ENCODE measurements at regions not wholly inside any gene's neighbourhood (a gene's known extent, or its start where the extent isn't known, plus 50 kb on each side); places are given as distances from the start of the nearest gene placed in this dataset.

DNA sequence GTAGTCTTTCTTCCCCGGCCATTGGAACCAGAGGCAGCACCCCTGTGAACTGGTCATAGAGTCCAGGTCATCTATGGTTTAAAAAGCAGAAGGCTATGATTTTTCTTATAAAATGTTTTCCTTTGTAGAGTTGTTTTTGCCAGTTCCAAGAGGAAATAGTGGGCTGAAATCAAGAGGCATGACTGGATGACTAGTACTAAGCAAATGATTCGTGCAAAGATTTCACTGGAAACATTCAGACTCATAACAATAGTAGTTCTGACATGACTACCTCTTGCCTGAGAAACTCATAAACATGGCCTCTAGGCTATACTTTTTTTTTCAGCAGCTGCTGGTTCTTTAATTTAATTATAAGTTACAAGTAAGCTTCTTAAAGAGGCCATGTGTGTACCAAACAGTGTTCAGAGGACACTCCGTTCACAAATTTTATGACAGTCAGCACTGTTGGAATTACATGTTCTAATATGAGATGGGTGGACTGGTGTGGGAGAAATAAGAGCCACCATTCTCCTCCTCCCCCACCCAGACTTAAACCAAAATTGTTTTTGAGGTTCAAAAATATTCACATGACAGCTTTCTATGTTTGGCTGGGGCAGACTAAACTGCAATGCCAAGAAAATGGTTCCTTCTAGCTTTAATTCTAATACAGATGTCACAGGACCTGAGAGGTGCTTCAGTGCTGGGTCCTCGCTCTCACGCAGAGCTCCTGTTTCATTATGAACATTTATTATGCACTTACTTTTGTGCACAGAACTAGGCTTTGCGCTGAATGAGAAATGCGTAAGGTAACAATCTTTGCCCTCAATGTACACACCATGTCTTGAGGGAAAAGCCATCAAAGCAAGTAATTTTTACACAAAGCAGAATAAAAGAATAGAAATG lies 147.5 kb downstream of the ZC3H11B start:
- TF ChIP-seq, protein P1, sequence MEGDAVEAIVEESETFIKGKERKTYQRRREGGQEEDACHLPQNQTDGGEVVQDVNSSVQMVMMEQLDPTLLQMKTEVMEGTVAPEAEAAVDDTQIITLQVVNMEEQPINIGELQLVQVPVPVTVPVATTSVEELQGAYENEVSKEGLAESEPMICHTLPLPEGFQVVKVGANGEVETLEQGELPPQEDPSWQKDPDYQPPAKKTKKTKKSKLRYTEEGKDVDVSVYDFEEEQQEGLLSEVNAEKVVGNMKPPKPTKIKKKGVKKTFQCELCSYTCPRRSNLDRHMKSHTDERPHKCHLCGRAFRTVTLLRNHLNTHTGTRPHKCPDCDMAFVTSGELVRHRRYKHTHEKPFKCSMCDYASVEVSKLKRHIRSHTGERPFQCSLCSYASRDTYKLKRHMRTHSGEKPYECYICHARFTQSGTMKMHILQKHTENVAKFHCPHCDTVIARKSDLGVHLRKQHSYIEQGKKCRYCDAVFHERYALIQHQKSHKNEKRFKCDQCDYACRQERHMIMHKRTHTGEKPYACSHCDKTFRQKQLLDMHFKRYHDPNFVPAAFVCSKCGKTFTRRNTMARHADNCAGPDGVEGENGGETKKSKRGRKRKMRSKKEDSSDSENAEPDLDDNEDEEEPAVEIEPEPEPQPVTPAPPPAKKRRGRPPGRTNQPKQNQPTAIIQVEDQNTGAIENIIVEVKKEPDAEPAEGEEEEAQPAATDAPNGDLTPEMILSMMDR (IDR thresholded peaks at IDR 0.05; ENCODE audit: borderline replicate concordance, control extremely low read depth, extremely low read depth, insufficient read depth, missing control alignments): no peak
- in situ Hi-C loops (cut with MboI; ENCODE audit: low sequenced_read_pairs, unreplicated experiment): no loop called here
- no peak for DNase-seq (ENCODE audit: low spot score)

DNA sequence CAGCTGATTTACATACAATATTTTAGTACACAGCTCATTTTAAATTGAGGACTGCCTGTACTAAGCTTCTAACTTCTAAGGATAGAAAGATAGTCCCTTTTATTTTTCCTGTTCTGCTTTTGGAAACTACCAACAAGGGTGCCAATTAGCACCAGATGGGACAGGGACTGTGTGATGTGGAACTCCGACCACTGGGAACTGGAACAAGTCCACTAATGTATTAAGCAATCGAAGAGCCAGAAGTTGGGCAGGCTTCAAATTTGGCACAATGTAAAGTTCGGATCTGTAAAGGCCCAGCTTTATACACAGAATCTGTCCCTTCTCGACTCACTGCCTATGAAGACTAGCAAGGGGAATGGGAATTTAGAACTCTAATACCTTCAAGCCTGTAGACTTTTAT lies 149.3 kb downstream of the ZC3H11B start:
- no peak for DNase-seq (ENCODE audit: low spot score)
- TF ChIP-seq, protein P1 (IDR thresholded peaks at IDR 0.05; ENCODE audit: borderline replicate concordance, control extremely low read depth, extremely low read depth, insufficient read depth, missing control alignments): no peak
- in situ Hi-C loops (cut with MboI; ENCODE audit: low sequenced_read_pairs, unreplicated experiment): loop anchor here (5.0 kb wide), 1 partner anchor 36 kb away; no protein-coding TSS in a partner anchor

DNA sequence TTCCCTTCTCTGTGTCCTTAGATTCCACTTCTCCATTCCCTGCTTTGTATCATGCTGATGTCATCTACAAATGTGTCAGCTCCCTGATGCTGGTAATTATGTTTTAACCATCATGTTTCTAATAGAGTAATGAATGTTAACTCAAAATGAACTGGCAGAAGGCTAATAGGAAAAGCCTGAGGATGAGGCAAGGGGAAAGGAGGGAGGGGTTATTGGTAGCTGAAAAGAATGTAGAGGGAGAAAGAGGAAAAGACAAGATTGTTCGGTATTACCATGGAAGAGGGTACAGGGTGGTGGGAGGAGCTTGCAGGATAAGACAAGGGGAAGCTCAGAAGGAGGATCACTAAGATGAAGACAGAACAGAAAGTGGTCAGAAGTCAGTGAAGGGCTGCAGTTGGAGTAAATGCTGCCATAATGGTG lies 150.9 kb downstream of the ZC3H11B start:
- no peak for DNase-seq (ENCODE audit: low spot score)
- TF ChIP-seq, protein P1 (IDR thresholded peaks at IDR 0.05; ENCODE audit: borderline replicate concordance, control extremely low read depth, extremely low read depth, insufficient read depth, missing control alignments): no peak
- in situ Hi-C loops (cut with MboI; ENCODE audit: low sequenced_read_pairs, unreplicated experiment): loop anchor here (5.0 kb wide), 1 partner anchor 35 kb away; no protein-coding TSS in a partner anchor

DNA sequence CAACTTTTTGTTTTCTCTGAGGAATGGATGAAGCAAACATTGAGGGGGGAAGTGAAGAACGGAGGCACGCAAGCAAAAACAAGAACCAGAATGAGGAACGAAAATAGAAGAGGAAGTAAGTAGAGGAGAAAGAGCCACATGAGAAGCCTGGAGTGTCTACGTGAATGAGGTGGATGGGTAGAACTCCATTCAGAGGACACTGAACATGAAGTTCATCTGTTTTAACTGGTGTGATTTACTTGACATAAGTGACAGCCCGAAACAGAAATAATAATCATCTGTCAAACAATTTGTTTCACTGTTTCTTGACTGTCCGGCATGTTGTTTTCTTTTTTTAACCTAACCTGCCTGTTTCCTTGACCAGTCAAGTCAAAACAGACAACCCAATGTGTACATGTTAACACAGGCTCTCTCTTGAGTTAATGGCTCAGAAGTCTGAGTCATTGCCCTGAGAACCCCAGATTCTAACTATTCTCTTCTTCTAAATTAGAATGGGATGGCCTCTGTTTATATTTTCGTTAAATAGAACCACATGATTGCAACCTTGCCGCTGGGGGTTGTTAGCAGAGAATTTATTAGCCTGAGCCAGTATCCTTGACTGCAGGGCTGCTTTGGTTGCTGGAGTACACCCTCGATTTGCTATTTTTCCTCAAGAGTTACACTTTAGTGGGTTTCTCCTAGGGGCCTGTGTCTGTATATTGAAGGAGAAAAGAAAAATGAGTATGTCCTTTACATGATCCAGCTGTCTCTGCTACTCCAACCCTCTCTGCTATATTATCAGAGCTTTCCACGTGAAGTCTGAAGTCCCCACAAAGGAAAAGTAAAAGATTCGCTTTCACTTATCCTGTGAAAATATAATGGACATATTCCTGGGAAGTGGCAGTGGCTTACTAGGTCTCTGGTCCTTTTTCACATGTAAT lies 151.7 kb downstream of the ZC3H11B start:
- peak; percentile 40 for DNase-seq (ENCODE audit: low spot score)
- in situ Hi-C loops (cut with MboI; ENCODE audit: low sequenced_read_pairs, unreplicated experiment): loop anchor here (5.0 kb wide), 1 partner anchor 34 kb away; no protein-coding TSS in a partner anchor
- TF ChIP-seq, protein P1 (IDR thresholded peaks at IDR 0.05; ENCODE audit: borderline replicate concordance, control extremely low read depth, extremely low read depth, insufficient read depth, missing control alignments): no peak

DNA sequence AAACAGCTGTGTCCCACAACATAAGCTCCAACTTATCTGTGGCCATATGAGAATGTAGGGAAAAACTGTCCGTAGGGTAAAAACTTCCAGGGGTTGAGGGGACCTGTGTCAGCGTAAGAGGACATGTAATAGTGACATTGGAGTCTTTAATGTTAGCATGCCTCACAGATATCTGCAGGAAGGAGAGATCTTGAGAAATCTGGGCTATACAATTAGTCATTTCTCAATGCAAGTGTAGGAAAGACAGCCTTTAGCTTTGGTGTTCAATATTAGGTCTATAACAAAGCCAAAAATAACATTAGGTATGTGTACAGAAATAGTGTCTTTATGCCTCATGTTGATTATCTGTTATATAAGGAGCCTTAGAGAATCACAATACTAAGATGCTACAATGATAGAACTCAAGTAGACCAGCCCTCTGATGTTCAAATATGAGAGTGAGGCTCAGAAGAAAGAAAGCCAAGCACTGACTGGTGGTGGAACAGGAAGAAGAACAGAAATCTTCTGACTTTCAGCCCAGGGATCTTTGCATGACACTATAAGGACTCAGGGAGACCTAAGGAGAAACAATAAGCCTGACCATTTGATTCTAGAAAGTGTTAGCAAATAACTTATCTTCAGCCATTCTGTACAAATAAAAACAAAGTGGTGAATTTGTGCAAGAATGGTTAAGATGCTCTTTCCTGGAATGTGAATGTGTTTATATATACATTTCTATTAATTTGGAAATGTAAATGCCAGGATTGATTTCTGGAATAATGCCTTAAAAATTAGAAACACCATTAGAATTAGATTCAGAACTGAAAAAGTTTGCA lies 152.6 kb downstream of the ZC3H11B start:
- no peak for DNase-seq (ENCODE audit: low spot score)
- TF ChIP-seq, protein P1 (IDR thresholded peaks at IDR 0.05; ENCODE audit: borderline replicate concordance, control extremely low read depth, extremely low read depth, insufficient read depth, missing control alignments): no peak
- in situ Hi-C loops (cut with MboI; ENCODE audit: low sequenced_read_pairs, unreplicated experiment): loop anchor here (5.0 kb wide), 1 partner anchor 33 kb away; no protein-coding TSS in a partner anchor
